Right renal cortex interstitium (tissue), 3 donors: ENCODE measurements at regions not wholly inside any gene's neighbourhood (a gene's known extent, or its start where the extent isn't known, plus 50 kb on each side); places are given as distances from the start of the nearest gene placed in this dataset.
"Not testable (repeated sequence)": the region's sequence is repeated elsewhere in the genome, so short reads cannot be mapped to it uniquely, and the experiment has no call there.

Experiments
- DNase-seq, 3 donors: peaks; one replicate each; pipeline ENCODE4 v3.0.0-alpha.2; 2013; ENCODE audit warnings: low read depth in 3 of 3, low spot score in 2 of 3

DNA sequence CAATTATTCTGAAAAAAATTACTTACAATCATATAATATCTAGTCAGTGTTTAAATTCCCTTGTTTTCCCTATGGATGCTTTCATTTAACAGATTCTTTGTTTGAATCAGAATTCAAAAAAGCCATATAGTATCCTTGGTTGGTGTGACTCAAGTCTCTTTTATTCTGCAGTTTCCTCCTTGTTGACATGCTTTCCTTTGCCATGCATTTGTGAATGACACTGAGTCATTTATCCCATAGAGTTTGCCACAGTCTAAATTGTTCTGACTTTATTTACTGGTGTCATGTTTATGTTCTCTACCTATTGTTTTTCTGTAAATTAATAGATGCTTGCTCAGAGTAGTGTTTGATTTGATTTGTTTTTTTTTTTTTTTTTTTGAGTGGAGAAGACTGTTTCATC is 893.8 kb upstream of the SLC10A2 start:
- no peak for DNase-seq

DNA sequence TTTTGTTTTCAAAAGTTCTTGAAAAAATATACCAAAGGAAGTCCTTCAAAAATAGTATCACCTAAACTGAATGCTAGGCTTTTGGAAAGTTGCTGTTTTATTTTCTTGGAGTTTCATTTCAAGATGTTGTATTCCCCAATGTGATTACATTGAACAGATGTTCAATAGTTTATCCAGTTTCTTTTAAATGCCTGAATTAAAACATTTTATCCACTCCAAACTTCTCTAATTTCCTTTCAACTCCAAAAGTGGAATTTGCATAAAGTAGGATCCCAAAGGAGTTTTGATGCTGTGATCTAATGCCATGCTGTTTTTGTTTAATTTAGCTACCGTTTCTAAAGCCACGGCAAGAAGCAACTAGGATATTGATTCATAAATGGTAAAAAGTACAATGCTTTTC is 892.5 kb upstream of the SLC10A2 start:
- DNase-seq, result no peak

DNA sequence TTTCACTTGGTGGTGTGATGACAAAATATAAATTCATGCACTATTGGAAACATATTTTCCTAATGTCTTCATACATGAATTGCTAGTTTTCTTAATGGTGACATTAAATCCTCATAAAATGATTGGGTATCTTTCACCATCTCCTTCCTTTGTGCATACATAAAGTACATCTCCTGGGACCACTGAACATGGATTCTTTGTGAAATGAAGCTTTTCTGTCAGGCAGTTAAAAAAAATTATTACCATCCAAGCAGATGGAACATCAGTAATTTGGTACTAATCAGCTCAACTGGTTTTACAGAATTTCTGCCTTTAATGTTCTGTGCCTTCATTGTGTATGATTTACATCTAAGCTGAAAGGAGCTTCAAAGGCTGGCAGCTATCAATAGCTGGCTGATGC is 891.7 kb upstream of the SLC10A2 start:
- no peak for DNase-seq

DNA sequence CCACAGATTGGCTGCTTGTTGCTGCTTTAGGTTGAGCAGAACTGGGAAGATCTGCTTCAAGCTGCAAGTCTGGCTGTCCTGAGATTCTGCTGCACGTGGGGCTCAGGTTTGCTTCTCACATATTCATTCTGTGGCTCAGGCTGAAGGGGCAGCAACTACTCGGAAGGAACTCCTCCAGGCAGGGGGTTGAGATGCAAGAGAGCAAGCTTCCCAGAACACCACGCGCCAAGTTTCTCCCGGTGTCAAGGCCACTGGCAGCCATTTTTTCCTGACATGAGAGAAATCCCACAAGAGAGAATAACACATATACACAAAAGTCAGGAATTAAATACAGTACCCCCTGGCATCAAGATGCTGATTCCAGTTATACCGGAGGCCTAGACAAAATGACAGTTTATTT is 887.6 kb upstream of the SLC10A2 start:
- DNase-seq, result no peak

DNA sequence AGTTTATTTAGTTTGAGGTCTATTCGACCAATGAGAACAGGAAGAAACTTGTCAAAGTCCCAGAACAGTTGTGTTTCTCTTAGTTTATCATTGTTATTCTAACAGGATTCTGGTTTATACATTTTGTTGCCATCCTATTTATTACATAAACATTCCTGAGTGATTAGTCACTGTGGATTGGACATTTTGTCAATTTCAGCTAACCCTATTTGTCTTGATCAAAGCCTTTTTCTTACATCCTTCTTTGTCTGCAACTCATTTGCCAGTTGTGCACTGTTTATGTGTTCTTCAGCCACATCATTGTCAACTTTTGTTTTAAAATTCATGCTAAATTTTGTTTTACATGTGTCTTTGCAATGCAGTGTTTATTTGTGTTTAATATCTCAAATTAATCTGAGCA is 886.0 kb upstream of the SLC10A2 start:
- no peak for DNase-seq

DNA sequence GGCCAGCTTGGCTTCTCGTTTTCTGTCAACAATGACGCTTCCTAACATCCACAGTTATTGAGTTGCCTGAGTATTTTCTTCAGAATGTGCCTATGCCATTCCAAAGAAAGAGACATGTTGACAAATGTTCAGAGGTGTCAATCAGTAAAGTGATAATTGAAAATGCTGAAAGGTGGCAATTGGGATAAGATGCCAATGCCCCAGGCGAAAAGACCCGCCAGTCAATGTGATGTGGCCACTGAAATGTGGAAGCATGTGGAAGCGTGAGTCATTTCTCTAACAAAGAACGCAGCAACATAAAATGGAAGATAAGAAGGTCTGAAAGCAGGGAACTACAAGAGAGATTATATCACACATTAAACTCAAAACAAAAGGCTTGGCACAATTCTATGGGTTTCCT is 882.2 kb upstream of the SLC10A2 start:
- no peak for DNase-seq

DNA sequence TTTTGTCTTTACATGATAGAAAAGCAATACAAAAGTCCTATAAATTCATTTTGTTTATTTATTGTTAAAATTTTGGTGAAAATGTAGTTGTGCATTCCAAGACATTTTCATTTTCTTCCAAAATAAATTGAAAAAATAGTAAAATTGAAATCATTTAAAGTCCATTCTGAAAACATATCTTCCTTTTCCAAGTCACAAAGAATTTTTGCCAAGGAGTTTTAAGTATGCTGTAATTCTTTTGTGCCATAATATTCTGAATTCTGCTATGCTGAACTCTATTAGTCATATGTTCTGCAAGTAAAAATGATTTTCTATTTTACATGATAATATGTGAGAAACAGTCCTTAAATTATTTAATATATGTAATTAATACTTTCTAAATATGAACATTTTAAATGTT is 879.6 kb upstream of the SLC10A2 start:
- DNase-seq, result no peak

DNA sequence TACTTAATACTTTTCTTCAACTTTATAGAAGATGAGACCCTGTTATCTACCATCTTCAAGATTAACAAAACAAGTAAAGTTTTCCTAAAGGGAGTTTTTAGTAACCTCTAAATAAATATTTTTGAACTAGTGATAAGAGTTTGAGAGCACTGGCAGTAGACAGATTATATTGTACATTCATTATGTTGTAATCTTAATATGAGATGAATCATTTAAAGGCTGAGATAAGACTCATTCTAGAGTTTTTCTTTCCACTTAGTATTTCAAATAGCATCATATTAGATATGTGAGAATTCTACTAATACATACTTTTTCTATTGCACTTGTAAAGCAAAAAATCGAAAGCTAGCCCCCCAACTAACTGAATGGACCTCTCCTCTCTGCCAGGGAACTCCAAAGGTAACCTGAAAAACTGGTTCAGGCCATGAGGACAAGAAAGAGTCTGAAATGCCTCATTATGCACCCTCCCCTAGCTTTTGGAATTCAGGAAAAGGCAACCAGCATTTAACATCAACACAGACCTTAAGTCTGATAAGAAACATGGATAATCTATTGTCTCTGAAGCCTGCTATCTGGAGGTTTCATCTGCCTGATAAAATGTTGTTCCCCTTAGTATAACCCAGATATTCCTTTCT is 875.4 kb upstream of the SLC10A2 start:
- no peak for DNase-seq

DNA sequence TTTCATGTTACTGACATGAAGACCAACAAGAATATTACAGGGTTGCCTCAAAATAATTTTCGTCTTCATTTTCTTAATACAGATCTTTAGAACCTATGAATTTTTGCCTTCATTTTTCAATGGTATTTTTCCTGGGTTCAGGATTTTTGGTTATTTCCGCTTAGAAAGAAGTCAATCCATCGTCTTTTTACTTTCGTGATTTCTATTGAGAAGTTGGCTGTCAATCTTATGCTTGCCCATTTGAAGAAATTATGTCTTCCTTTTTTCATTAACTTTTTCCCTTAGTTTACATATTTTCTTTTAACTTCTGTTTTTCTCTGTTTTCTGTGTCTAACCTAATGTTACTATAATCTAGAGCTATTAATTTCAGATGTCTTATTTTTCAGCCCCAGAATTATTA is 868.9 kb upstream of the SLC10A2 start:
- DNase-seq, result no peak

DNA sequence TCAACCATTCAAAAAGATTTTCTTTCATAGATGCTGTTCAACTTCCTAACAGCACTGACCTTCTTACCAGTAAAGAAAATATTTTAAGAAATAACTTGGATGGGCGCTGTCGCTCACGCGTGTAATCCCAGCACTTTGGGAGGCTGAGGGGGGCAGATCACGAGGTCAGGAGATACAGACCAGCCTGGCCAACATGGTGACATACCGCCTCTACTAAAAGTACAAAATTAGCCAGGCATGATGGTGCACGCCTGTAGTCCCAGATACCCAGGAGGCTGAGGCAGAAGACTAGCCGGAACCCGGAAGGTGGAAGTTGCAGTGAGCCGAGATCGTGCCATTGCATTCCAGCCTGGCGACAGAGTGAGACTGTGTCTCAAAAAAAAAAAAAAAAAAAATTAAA is 865.7 kb upstream of the SLC10A2 start:
- no peak for DNase-seq

DNA sequence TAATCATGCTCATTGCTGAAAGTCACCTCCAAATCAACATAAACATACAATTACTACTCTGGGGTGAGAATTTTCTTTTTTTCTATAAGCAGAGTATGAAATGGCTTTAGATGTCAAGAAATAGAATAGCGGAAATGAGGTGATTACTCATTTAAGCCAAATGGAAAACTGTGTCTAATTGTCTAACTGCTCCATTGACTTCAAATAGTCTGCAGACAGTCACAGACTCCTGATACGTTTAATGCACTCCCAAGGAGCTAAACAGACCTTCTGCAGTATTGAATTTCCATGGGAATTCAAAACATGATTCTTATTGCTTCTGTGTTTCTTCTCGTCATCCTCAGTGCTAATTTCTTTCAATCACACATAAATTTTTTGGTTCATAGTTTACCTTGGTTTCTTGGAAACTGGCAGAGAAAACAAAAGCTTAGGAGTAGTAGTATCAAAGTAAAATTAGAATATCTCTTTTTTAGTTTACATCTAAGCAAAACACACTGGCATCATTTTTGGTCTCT is 865.2 kb upstream of the SLC10A2 start:
- no peak for DNase-seq

DNA sequence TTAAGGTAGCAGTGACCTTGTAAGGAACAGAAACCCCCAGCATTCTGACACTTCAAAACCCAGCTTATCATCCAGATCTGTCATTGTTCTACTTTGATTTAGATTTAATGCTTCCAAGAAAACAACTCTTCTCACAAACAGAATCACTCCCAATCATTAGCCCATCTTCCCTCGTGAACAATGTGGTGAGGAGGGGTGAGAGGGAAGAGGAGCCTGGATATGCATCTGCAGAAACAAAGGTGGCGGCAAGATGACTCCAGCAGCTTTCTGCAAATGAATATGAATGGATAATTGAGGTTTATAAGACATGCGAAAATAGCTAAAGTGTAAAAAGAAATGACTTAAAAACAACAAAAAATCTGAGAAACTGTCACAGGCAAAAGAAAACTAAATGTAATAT is 859.9 kb upstream of the SLC10A2 start:
- no peak for DNase-seq

DNA sequence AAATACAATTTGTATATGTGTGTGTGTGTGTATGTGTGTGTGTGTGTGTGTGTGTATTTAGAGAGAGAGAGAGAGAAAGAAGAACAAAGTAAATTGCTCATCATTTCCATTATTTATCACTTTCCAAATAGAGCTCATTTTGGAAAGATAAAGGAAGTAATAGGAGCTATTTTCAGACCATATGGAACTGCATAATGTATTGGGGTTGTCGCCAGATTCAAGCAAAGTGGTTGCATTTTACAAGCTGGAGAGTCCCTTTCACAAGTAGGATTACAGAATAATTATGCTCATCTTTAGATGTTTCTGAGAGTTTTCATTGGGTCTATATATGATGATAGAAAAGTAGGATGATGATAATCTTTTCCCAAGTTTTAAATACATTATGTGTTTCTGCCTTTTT is 842.7 kb upstream of the SLC10A2 start:
- no peak for DNase-seq

DNA sequence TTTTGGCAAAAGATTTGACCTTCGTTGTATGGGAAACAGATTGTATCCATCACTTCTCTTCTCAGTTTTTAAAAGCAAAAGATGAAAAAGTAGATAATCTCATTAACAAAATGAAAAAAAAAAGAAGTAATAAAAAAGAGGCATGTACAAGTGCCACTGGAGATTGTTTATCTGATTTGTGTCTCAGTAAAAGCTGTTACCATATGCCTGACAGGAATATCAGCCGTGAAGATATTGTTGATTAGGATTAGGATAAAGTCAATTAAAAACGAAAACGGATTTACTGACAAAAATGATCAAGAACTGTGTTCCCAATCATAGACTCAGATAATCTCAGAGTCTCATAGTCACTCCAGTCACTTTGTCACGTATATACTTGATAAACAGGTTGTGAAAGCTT is 842.1 kb upstream of the SLC10A2 start:
- no peak for DNase-seq

DNA sequence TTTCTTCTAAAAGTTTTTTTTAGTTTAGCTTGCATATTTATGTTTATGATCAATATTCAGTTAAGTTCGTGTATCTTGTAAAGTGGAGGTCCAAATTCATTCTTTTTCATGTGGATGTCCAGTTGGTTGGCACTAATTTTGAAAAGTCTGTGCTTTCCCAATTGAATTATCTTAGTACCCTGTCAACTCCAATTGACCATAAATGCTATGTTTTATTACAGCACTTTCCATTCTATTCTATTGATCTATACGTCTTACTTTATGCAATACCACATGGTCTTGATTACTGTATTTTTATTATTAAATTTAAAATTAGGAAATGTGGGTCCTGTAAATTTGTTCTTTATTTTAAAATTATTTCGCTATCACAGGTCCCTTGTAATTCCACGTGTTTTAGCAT is 837.6 kb upstream of the SLC10A2 start:
- DNase-seq, result no peak

DNA sequence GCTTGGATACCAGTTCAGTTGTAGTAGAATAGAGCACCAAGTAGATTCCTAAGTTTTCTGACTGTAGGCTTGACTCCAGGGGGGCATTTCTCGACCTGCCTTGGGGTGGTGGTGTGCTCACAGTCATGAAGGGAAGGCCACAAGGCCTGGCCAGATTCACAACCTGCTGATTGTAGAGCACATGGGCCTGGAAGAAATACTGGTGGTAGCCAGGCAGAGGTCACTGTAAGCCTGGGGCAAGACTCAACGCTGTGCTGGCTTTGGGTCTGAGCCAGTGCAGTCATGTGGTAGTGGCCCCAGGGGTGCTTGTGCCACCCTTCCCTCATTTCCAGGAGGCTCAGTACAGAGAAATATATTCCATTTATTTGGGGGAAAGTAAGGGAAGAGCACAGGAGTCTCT is 832.3 kb upstream of the SLC10A2 start:
- DNase-seq, result no peak

DNA sequence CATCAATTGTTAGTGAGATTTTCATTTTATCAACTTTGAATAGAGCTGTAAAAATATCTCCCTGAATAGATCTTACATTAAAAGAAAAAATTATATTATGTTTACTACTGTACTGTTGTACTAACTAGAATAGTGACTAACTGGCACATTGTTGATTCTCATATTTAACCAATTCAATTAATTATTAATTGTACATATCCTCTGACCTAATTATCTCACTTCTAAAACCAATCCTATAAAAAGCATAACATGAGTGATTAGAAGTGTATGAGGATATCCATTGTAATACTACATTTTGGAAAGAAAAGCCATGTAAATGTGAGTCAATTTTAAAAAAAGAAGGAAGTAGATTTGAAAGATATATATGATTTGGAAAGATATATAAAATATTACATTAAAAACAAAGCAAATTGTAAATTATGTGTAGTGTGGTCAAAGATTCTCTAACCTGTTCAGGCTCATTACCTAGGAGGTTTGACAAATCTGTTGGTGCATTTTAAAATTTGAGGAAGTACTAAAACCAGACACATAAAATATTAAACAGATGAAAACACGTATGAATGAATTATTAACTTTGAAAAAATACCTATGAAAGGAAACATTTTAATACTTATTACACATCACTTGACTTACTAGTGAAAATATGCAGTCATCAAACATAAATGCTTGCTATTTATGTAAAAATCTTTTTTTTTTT is 829.8 kb upstream of the SLC10A2 start:
- DNase-seq, result no peak

DNA sequence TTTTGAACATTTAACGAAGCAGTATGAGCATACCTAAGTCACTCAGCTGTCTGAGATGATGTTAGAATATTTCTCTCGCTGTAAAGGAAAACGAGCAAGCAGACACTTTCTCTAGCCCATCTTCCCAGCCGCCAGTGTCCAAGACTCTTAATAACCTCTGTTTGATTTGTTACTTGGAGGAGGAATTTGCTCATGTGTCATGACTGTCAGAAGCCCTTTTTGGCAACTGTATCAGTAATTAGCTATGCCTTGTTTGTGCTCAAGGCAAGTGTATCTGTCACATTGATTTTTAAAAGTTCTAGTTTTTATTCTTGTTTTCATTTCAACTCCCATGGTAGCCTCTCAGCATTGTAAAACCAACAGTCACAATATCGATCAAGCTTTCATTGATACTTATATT is 828.4 kb upstream of the SLC10A2 start:
- DNase-seq, result no peak

DNA sequence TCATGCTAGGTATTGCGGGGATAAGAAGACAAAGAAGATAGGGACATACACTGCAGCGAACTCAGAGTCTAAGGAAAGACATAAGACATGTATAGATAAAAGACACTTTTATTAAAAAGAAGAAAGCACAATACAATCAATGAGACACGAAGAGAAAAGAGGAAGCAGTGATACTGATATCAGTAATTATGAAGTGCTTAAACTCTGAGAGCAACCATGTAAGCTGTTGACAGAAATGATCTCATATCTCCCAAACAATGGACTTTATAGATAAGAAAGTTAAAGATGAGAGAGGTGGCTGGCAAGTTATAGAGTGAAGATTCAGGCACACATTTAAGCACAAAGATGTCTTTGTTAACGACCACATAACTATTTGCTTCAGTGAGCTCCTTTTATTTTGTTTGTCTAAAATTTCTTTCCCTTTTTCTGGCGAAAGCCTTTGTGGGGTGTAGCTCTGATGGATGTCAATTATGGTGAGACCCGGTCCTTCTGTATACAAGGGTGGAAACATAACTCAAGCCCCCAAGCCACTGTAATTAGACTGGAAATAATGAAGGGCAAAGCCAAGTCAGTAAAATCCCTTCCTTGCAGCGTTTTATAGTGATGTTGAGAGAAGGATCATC is 818.0 kb upstream of the SLC10A2 start:
- DNase-seq, result no peak

DNA sequence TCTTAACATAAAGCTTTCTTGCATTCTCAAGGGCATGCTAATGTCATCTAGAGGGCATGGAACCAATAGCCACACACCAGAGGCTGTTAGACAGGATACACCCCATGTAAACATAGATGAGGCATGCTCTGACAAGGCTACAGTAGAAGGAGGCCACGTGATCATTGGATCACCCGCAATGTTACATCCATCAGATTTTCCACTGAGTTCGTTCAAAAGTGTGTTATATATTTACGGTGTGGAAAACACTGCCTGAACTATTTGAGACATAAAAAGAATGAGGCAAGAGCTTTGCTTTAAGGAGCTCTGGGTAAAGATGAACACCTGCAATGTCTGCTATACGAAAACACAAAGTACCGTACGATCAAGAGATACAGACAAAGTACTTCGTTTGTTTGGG is 817.5 kb upstream of the SLC10A2 start:
- peak in 2 of 3 donors; percentile 2 to 12 for DNase-seq

DNA sequence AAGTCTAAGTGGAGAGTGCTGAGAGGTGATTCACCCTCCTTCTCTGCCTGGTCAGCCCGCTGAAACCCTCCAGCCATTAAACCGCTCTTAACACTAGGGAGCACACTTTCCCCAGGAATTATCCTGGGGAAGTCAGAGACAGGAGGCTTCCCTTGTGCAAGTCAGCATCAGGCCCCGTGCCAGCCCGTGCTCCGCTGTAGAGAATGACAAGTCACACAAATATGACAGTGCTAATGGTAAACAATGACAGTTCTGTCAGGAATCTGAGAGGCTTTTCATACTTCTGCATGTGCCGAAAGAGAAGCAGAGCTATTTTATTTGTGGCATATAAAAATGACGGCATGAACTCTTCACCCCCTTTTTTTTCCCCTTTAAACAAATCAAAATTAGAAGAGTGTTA is 816.9 kb upstream of the SLC10A2 start:
- peak; percentile 47 to 69 (median 60) for DNase-seq

DNA sequence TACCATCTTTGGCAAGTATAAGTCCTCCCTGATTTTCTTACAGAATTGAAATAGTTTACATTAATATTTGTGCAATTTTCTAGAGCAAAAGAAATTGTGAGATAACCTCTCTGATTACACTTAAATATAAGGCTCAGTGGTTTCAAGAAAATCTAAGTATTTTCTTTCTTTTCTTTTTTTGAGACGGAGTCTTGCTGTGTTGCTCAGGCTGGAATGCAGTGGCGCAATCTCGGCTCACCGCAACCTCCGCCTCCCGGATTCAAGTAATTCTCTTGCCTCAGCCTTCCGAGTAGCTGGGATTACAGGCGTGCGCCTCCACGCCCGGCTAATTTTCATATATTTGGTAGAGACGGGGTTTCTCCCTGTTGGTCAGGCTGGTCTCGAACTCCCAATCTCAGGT is 813.9 kb upstream of the SLC10A2 start:
- DNase-seq, result not testable (repeated sequence)
